HCT116 (cell line): ENCODE measurements at regions not wholly inside any gene's neighbourhood (a gene's known extent, or its start where the extent isn't known, plus 50 kb on each side); places are given as distances from the start of the nearest gene placed in this dataset.

Source experiments
- ATAC-seq: fragments of 200-7000 bp; cut with Tn5 transposase; 2 replicates; pipeline ENCODE4 v1.9.1; 2020; ENCODE audit warnings: mild to moderate bottlenecking, moderate library complexity
- BruUV-seq: library from RNA; stranded (reverse); fragments of 400-500 nt; replicated peaks from 2 replicates; lab custom pipeline; 2021; lab: Mats Ljungman, UMichigan
- CTCF ChIA-PET: fragments of 300-600 bp; sonication (Branson Sonifier 250); formaldehyde crosslinking; loops from one replicate; lab custom pipeline; 2021; ENCODE audit warnings: antibody characterized with exemption; lab: Charles Lee
- POLR2A ChIA-PET: fragments of 300-600, 350-600 bp; sonication (Branson Sonifier 250); formaldehyde crosslinking; loops from one replicate; lab custom pipeline; 2021; ENCODE audit warnings: antibody characterized with exemption; lab: Charles Lee
- RAD21 ChIA-PET, 2 experiments: fragments of 300-600 bp; sonication (Branson Sonifier 250); formaldehyde crosslinking; loops; one replicate each; lab custom pipeline; 2023; ENCODE audit warnings: low total read pairs in 2 of 2; ENCODE audit not compliant: uncharacterized antibody in 2 of 2, unreplicated experiment in 2 of 2, low non-redundant PET in 1 of 2; lab: Charles Lee
- DNase-seq: peaks from one replicate; pipeline ENCODE4 v3.0.0-alpha.2; 2010; ENCODE audit warnings: low read depth, low spot score
- H2AFZ ChIP-seq: fragments of 200-600 bp; shearing (Covaris generic), sonication (generic); 2 replicates; pipeline ENCODE4 v1.6.1; 2017; ENCODE audit warnings: low read depth, mixed run types, mixed read lengths, antibody characterized with exemption, low read length; ENCODE audit not compliant: poor library complexity, severe bottlenecking
- H3K27ac ChIP-seq: 2 replicates; pipeline ENCODE4 v1.5.1; 2012; ENCODE audit warnings: low read depth, low read length
- H3K27me3 ChIP-seq: fragments of 200-600 bp; sonication (generic); 2 replicates; pipeline ENCODE4 v1.6.1; 2016; ENCODE audit warnings: mixed run types, low read length, mixed read lengths; ENCODE audit not compliant: insufficient read depth
- H3K36me3 ChIP-seq, 2 experiments: fragments of 200-500 bp in 1 of 2; fragments of 200-600 bp in 1 of 2; sonication (Bioruptor generic) in 1 of 2; sonication (generic) in 1 of 2; 2 replicates each; pipeline versions ENCODE4 v1.5.1 to v1.6.1; 2014 to 2016; ENCODE audit warnings: low read length in 2 of 2, inconsistent platforms in 1 of 2, mixed read lengths in 1 of 2, mixed run types in 1 of 2; ENCODE audit not compliant: insufficient read depth in 2 of 2, control insufficient read depth in 1 of 2
- H3K4me1 ChIP-seq, 2 experiments: fragments of 200-600 bp in 1 of 2; sonication (generic) in 1 of 2; 2 replicates each; pipeline versions ENCODE4 v1.5.1 to v1.6.1; 2012 to 2017; ENCODE audit warnings: low read length in 2 of 2, inconsistent platforms in 1 of 2, mild to moderate bottlenecking in 1 of 2, mixed read lengths in 1 of 2, mixed run types in 1 of 2, moderate library complexity in 1 of 2; ENCODE audit not compliant: insufficient read depth in 2 of 2, control insufficient read depth in 1 of 2
- H3K4me2 ChIP-seq: fragments of 200-600 bp; sonication (generic); 2 replicates; pipeline ENCODE4 v1.6.1; 2017; ENCODE audit warnings: mixed run types, low read length, mixed read lengths
- H3K4me3 ChIP-seq, 2 experiments: fragments of 200-600 bp in 1 of 2; sonication (generic) in 1 of 2; replicated peaks in 1 of 2; 2 replicates each; pipeline ENCODE4 v1.5.1; 2011 to 2016; ENCODE audit warnings: low read length in 2 of 2, control low read depth in 1 of 2, low read depth in 1 of 2, mild to moderate bottlenecking in 1 of 2, mixed read lengths in 1 of 2, mixed run types in 1 of 2
- H3K79me2 ChIP-seq: fragments of 200-600 bp; sonication (generic); 2 replicates; pipeline ENCODE4 v1.6.1; 2017; ENCODE audit warnings: mild to moderate bottlenecking, mixed run types, low read length, moderate library complexity, mixed read lengths; ENCODE audit not compliant: insufficient read depth
- H3K9ac ChIP-seq: fragments of 200-600 bp; sonication (generic); 2 replicates; pipeline ENCODE4 v1.6.1; 2016; ENCODE audit warnings: low read length, mixed read lengths
- H3K9me2 ChIP-seq: fragments of 200-600 bp; sonication (generic), shearing (Covaris generic); 2 replicates; pipeline ENCODE4 v1.6.1; 2017; ENCODE audit warnings: mixed run types, mild to moderate bottlenecking, moderate library complexity; ENCODE audit not compliant: insufficient read depth
- H3K9me3 ChIP-seq, 2 experiments: fragments of 200-500 bp in 1 of 2; fragments of 200-600 bp in 1 of 2; sonication (Bioruptor generic) in 1 of 2; sonication (generic) in 1 of 2; 2 replicates each; pipeline ENCODE4 v1.6.1; 2014 to 2017; ENCODE audit warnings: low read length in 2 of 2, mixed read lengths in 2 of 2, inconsistent platforms in 1 of 2, low read depth in 1 of 2, mild to moderate bottlenecking in 1 of 2, mixed run types in 1 of 2, moderate library complexity in 1 of 2; ENCODE audit not compliant: control insufficient read depth in 1 of 2, insufficient read depth in 1 of 2
- H4K20me1 ChIP-seq: fragments of 200-600 bp; sonication (generic), shearing (Covaris generic); 2 replicates; pipeline ENCODE4 v1.6.1; 2017; ENCODE audit warnings: mixed run types, mild to moderate bottlenecking, moderate library complexity; ENCODE audit not compliant: insufficient read depth
- EGR1 ChIP-seq: IDR thresholded peaks from 2 replicates; pipeline ENCODE4 v1.6.1; 2012; ENCODE audit warnings: low read depth
- ELF1 ChIP-seq: IDR thresholded peaks from 2 replicates; pipeline ENCODE4 v1.6.1; 2012; ENCODE audit warnings: low read depth, borderline replicate concordance
- EZH2 ChIP-seq: fragments of 200-600 bp; sonication (generic); IDR thresholded peaks from 2 replicates; pipeline ENCODE4 v1.6.1; 2017; ENCODE audit warnings: antibody characterized with exemption, mixed run types
- EZH2phosphoT487 ChIP-seq: fragments of 200-600 bp; IDR thresholded peaks from 2 replicates; pipeline ENCODE4 v1.6.1; 2018; ENCODE audit warnings: antibody characterized with exemption, borderline replicate concordance
- POLR2A ChIP-seq: IDR thresholded peaks from 2 replicates; pipeline ENCODE4 v1.7.0; 2011; ENCODE audit warnings: borderline replicate concordance; ENCODE audit not compliant: insufficient read depth, insufficient read length; ENCODE audit errors: extremely low read depth
- POLR2AphosphoS5 ChIP-seq: IDR thresholded peaks from 2 replicates; pipeline ENCODE4 v1.6.1; 2011; ENCODE audit warnings: mild to moderate bottlenecking, low read depth, low read length, moderate library complexity
- RAD21 ChIP-seq: IDR thresholded peaks from 2 replicates; pipeline ENCODE4 v1.6.1; 2012; ENCODE audit warnings: low read depth, mild to moderate bottlenecking
- SIN3A ChIP-seq: IDR thresholded peaks from 2 replicates; pipeline ENCODE4 v1.6.1; 2012; ENCODE audit warnings: low read depth
- SP1 ChIP-seq: IDR thresholded peaks from 2 replicates; pipeline ENCODE4 v1.6.1; 2012; ENCODE audit warnings: low read depth
- TCF7L2 ChIP-seq: IDR thresholded peaks from 2 replicates; pipeline ENCODE4 v1.7.0; 2011; ENCODE audit warnings: borderline replicate concordance, inconsistent platforms; ENCODE audit not compliant: insufficient read depth, insufficient read length; ENCODE audit errors: extremely low read depth
- YY1 ChIP-seq: IDR thresholded peaks from 2 replicates; pipeline ENCODE4 v1.6.1; 2011; ENCODE audit warnings: low read length, low read depth, moderate library complexity, mild to moderate bottlenecking; ENCODE audit not compliant: insufficient replicate concordance; ENCODE audit errors: extremely low read depth
- ZFX ChIP-seq: fragments of 450-650 bp; IDR thresholded peaks from 2 replicates; pipeline ENCODE4 v1.6.1; 2017
- ZNF274 ChIP-seq: fragments of 200-500 bp; sonication (Bioruptor generic); IDR thresholded peaks from 2 replicates; pipeline ENCODE4 v1.6.1; 2014; ENCODE audit warnings: mild to moderate bottlenecking, low read depth, low read length, inconsistent platforms
- intact Hi-C: fragments of 100-400 bp; cut with micrococcal nuclease; formaldehyde crosslinking; loops from 2 replicates; pipeline ENCODE4 v1.10.0; 2022
- TF ChIP-seq, protein P1 (sequence below): IDR thresholded peaks from 2 replicates; pipeline ENCODE4 v1.6.1; 2011; ENCODE audit warnings: mild to moderate bottlenecking, low read length, moderate library complexity; ENCODE audit not compliant: insufficient replicate concordance; ENCODE audit errors: extremely low read depth
- TF ChIP-seq, protein P2 (sequence below): IDR thresholded peaks from 2 replicates; pipeline ENCODE4 v1.6.1; 2012
- TF ChIP-seq, protein P3 (sequence below): IDR thresholded peaks from 2 replicates; pipeline ENCODE4 v1.6.1; 2012; ENCODE audit warnings: low read depth
- TF ChIP-seq, protein P4 (sequence below): IDR thresholded peaks from 2 replicates; pipeline ENCODE4 v1.6.1; 2012

DNA sequence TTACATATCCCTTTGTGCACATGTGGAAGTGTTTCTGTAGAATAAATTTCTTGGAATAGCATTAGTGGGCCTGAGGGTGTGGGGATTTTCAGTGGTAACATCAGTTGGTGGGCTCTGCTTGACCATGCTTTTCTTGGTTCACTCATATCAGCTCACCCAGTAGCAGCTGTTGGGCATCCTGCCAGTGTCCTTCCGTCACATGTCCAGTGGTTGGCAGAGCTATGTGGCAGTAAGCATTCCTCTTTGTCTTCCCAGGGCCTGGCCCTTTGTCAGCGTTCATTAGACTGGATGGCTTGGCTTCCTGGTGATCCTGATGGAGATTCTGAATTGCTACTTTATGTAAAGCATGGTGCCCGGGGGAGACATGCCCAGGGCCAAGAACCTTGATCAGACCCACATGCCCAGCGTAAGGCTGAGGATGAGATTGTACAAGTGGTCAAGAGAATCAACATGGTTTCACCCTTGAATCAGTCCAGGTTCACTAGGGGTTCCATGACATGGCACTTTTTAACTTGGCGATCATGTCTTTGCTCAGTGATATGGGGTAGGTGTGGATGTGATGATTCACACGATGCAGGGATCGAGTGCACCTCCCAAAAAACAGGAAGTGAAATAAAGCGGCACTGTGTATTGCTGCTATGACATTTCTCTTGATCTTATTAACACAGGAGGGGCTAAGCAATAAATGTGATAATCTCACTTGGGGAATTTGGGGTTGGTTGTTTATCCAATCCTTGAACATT is 72.1 kb upstream of the IGFBP7 start:
- CTCF ChIA-PET: interaction anchor here (2.6 kb wide), 1 partner anchor 8 kb away, joined by 9 read pairs; no protein-coding TSS in a partner anchor
- Histone ChIP-seq H3K36me3 (no peaks in the 10 kb centered on the region), H3K4me1 (no peaks in the 10 kb centered on the region), H2AFZ (no peak overlapping the region), H3K27ac (no peak overlapping the region), H3K9ac (no peak overlapping the region), H3K4me2 (no peak overlapping the region), H3K9me3 (no peaks in the 10 kb centered on the region), H4K20me1 (no peaks in the 10 kb centered on the region), H3K4me3 (no peak overlapping the region), H3K27me3 (peaks cover 6% of the 10 kb centered on the region; the same call in 1 of the 2 replicates), H3K79me2 (no peaks in the 10 kb centered on the region), H3K9me2 (no peaks in the 10 kb centered on the region)
- intact Hi-C loops: no loop called here
- no TSS peak for BruUV-seq
- no peak for ATAC-seq
- RAD21 ChIA-PET: no interaction called here
- TF ChIP-seq ZFX: no peak
- TF ChIP-seq TCF7L2: no peak
- TF ChIP-seq, protein P1, sequence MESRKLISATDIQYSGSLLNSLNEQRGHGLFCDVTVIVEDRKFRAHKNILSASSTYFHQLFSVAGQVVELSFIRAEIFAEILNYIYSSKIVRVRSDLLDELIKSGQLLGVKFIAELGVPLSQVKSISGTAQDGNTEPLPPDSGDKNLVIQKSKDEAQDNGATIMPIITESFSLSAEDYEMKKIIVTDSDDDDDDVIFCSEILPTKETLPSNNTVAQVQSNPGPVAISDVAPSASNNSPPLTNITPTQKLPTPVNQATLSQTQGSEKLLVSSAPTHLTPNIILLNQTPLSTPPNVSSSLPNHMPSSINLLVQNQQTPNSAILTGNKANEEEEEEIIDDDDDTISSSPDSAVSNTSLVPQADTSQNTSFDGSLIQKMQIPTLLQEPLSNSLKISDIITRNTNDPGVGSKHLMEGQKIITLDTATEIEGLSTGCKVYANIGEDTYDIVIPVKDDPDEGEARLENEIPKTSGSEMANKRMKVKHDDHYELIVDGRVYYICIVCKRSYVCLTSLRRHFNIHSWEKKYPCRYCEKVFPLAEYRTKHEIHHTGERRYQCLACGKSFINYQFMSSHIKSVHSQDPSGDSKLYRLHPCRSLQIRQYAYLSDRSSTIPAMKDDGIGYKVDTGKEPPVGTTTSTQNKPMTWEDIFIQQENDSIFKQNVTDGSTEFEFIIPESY: no peak
- no peak for TF ChIP-seq RAD21
- no peak for TF ChIP-seq POLR2AphosphoS5
- TF ChIP-seq POLR2A: no peak
- TF ChIP-seq, protein P2, sequence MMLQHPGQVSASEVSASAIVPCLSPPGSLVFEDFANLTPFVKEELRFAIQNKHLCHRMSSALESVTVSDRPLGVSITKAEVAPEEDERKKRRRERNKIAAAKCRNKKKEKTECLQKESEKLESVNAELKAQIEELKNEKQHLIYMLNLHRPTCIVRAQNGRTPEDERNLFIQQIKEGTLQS: no peak
- TF ChIP-seq SIN3A: no peak
- no peak for TF ChIP-seq ZNF274
- no peak for TF ChIP-seq EZH2
- TF ChIP-seq, protein P3, sequence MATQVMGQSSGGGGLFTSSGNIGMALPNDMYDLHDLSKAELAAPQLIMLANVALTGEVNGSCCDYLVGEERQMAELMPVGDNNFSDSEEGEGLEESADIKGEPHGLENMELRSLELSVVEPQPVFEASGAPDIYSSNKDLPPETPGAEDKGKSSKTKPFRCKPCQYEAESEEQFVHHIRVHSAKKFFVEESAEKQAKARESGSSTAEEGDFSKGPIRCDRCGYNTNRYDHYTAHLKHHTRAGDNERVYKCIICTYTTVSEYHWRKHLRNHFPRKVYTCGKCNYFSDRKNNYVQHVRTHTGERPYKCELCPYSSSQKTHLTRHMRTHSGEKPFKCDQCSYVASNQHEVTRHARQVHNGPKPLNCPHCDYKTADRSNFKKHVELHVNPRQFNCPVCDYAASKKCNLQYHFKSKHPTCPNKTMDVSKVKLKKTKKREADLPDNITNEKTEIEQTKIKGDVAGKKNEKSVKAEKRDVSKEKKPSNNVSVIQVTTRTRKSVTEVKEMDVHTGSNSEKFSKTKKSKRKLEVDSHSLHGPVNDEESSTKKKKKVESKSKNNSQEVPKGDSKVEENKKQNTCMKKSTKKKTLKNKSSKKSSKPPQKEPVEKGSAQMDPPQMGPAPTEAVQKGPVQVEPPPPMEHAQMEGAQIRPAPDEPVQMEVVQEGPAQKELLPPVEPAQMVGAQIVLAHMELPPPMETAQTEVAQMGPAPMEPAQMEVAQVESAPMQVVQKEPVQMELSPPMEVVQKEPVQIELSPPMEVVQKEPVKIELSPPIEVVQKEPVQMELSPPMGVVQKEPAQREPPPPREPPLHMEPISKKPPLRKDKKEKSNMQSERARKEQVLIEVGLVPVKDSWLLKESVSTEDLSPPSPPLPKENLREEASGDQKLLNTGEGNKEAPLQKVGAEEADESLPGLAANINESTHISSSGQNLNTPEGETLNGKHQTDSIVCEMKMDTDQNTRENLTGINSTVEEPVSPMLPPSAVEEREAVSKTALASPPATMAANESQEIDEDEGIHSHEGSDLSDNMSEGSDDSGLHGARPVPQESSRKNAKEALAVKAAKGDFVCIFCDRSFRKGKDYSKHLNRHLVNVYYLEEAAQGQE: no peak
- no peak for TF ChIP-seq ELF1
- no peak for TF ChIP-seq EZH2phosphoT487
- TF ChIP-seq SP1: no peak
- no peak for TF ChIP-seq YY1
- TF ChIP-seq, protein P4, sequence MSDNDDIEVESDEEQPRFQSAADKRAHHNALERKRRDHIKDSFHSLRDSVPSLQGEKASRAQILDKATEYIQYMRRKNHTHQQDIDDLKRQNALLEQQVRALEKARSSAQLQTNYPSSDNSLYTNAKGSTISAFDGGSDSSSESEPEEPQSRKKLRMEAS: no peak
- no peak for TF ChIP-seq EGR1
- DNase-seq: no peak
- POLR2A ChIA-PET: no interaction called here
